HG03280 (cell line): ENCODE measurements at regions not wholly inside any gene's neighbourhood (a gene's known extent, or its start where the extent isn't known, plus 50 kb on each side); places are given as distances from the start of the nearest gene placed in this dataset.

Experiments used
- ATAC-seq: cut with Tn5 transposase; IDR thresholded peaks from one replicate; pipeline ENCODE4 v1.9.1; 2021; ENCODE audit warnings: mild to moderate bottlenecking, moderate library complexity; ENCODE audit not compliant: unreplicated experiment

- ATAC-seq: no peak
Observed at GRCh38 chr14:71481021-71481654, 451.1 kb upstream of the RGS6 start.

GRCh38 chr14:71482671-71483070 is 449.6 kb upstream of the RGS6 start:
- no peak for ATAC-seq

- no peak for ATAC-seq
Observed at GRCh38 chr14:71483154-71483553, 449.1 kb upstream of the RGS6 start.

DNA sequence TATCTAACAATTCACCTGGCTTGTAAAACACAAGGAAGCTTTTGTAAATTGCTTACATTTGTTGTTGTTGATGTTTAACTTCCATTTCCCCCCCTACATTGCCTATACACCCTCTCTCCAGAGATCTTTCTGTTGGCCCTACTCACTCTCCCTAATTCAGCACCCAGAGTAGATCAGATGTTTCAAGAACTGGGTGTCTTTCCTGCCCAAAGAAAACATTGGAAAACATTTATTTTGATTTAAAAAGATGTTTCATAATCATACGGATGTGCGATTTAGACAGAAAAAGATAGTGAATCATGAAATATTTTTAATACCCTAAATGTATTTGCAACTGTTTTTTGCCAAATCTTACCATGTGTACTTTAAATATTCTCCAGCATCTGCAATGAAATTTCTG is 446.4 kb upstream of the RGS6 start:
- no peak for ATAC-seq

- no peak for ATAC-seq
Observed at GRCh38 chr14:71486279-71486678, 445.9 kb upstream of the RGS6 start.

- no peak for ATAC-seq
Observed at GRCh38 chr14:71487449-71487848, 444.8 kb upstream of the RGS6 start.

DNA sequence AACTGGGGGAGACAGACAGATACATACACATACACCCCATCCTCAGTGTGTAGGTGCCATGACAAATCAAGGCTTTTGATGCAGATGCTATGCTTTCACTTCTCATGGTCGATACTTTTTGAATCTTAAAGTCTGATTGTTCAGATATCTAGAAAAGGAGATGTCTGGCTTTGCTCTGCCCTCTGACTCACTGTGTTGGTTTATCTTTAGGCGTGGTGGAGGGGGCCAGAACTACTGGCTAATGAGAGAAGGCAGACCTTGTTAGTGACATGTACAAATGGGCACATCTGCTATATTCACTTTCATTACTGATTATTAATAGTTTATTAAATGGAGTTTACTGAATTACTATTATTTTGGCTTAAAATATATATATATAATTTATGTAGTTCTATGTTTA is 444.3 kb upstream of the RGS6 start:
- no peak for ATAC-seq

DNA sequence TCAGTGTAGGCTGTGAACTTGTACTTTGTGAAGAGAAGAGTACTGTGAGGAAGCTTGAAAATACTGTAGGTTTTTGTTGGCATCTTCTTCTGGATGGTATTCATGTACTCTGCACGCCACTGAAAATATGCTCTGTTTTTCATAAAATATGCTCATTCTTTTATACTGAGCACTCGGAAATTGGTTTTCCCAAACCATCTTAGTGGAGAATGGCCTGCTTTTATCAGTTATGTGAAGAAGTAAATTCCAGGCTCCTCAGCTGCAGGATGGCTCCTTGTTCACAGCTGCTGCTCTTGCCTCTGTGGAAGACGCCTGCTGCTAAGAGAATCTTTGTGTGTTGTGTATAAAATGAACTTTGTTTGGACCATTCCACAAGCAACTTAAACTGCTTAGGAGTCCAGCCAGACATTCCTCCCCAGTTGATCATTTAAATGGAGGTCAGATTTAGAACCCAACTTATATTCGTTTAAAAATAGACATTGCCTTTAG is 443.5 kb upstream of the RGS6 start:
- ATAC-seq: no peak

DNA sequence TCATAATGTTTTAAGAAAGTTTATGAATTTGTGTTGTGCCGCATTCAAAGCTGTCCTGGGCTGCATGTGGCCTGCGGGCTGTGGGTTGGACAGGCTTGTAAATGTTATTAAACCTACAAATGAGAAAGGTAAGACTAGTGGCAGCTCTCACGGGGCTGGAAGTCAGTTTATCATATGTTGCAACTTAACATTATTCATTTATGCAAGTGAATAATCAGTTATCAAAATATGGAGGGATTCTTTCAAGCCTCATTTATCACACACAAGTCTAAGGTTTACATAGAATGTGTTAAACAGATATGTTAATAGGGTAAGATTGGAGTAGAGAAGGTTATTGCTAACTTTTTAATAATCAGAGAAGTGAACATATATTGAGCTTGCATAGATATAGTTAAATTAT is 442.5 kb upstream of the RGS6 start:
- no peak for ATAC-seq

GRCh38 chr14:71491931-71492330 is 440.3 kb upstream of the RGS6 start:
- no peak for ATAC-seq

- ATAC-seq: no peak
Observed at GRCh38 chr14:71492346-71492745, 439.9 kb upstream of the RGS6 start.

GRCh38 chr14:71497645-71498086 is 434.6 kb upstream of the RGS6 start:
- peak; percentile 84 for ATAC-seq

- no peak for ATAC-seq
Observed at GRCh38 chr14:71498212-71498611, 434.0 kb upstream of the RGS6 start.

DNA sequence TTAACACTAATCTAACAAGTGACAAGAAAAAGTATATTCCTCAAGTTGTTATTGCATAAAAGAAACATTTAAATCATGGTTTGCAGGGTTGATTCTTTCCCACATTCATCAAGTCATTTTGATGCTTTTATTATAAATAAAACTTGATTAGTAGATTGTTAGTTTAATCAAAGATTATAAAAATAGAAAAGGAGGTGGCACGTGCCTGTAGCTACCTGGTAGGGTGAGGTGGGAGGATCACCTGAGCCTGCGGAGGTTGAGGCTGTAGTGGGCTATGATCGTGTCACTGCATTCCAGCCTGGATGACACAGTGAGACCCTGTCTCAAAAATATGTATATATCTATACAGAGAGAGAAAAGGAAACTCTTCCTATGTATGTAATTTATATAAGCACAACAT is 433.2 kb upstream of the RGS6 start:
- no peak for ATAC-seq

DNA sequence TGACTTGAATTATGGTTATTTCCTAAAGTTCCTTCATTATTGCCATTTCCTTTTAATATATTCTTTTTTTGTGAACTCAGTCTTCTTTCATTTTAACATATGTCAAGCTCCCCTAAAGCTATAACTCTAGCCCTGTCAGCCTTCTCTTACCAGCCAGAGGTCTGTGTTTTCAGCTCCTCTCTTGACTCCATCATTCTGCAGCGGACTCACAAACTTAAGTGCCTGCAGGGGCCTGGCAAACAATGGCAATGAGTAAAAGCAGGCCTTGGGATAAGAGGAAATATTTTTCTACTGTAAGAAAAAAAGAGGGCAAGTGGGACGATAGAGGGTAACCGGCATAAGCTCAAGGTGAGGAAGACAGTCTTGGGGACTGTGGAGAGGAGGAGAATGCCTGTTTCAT is 424.5 kb upstream of the RGS6 start:
- ATAC-seq: no peak

- no peak for ATAC-seq
Observed at GRCh38 chr14:71508901-71509300, 423.3 kb upstream of the RGS6 start.

GRCh38 chr14:71511152-71511551 is 421.1 kb upstream of the RGS6 start:
- no peak for ATAC-seq

DNA sequence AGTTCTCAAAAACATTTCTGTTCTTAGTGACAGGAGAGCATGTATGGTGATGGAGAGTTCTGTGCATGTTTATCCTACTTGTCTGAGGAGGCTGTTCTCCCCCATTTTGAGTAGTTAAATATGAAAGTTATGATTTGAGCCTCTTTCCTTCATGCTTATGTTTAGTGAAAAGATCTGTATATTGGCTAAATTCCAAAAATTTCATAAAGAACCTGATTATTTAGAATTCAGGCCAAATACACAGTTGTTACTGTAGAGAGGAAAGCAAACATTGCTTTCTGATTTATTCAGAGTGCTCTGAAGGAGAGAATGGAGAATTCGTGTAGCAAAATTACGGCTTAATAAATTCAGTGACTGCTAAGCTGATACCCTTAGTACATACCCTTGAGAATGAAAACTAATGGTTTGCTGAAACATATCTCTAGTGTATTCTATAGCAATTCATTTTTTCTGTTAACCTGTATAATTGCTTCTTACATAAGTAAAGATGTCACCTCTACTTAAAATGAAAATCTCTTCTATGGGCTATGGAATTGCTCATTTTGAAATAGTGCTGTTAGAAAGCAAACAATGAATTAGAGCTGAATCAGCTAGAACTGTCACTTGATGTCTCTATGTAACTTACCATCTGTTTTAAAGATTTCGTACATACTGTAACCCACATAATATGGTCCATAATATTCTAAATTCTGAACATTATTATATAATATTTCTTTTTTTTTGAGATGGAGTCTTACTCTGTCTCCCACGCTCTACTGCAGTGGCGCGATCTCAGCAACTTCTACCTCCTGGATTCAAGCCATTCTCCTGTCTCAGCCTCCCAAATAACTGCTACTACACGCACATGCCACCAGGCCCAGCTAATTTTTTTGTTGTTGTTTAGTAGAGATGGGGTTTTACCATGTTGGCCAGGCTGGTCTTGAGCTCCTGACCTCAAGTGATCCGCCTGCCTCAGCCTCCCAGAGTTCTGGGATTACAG is 417.0 kb upstream of the RGS6 start:
- no peak for ATAC-seq

GRCh38 chr14:71521238-71522135 is 410.7 kb upstream of the RGS6 start:
- ATAC-seq: no peak

- ATAC-seq: peak; percentile 80
Observed at GRCh38 chr14:71523630-71524319, 408.5 kb upstream of the RGS6 start.
